AG09319 (cell line): ENCODE measurements at regions not wholly inside any gene's neighbourhood (a gene's known extent, or its start where the extent isn't known, plus 50 kb on each side); places are given as distances from the start of the nearest gene placed in this dataset.

ENCODE experiments used
- DNase-seq: peaks from one replicate; pipeline ENCODE4 v3.0.0-alpha.2; 2010; ENCODE audit warnings: low read depth; ENCODE audit errors: extremely low read depth
- CTCF ChIP-seq: IDR thresholded peaks from 2 replicates; pipeline ENCODE4 v1.5.1; 2011; ENCODE audit warnings: low read depth, mild to moderate bottlenecking, inconsistent platforms, low read length, moderate library complexity

GRCh38 chr7:13225068-13225467 lies 537.6 kb downstream of the ARL4A start:
- TF ChIP-seq CTCF, result no peak
- no peak for DNase-seq

GRCh38 chr7:13226385-13226784 lies 539.0 kb downstream of the ARL4A start:
- no peak for TF ChIP-seq CTCF
- no peak for DNase-seq

GRCh38 chr7:13231216-13231615 lies 543.8 kb downstream of the ARL4A start:
- TF ChIP-seq CTCF, result no peak
- no peak for DNase-seq

GRCh38 chr7:13235436-13235835 lies 548.0 kb downstream of the ARL4A start:
- no peak for DNase-seq
- no peak for TF ChIP-seq CTCF

- DNase-seq, result no peak
- TF ChIP-seq CTCF, result no peak
Measured at GRCh38 chr7:13236026-13236425, 548.6 kb downstream of the ARL4A start.

- no peak for DNase-seq
Measured at GRCh38 chr7:13240349-13240748, 552.9 kb downstream of the ARL4A start.

GRCh38 chr7:13241416-13241815 lies 554.0 kb downstream of the ARL4A start:
- no peak for TF ChIP-seq CTCF
- no peak for DNase-seq

More at GRCh38 chr7:13240349-13240748, 552.9 kb downstream of the ARL4A start:
- no peak for TF ChIP-seq CTCF
